GM19395 (cell line): ENCODE measurements at regions not wholly inside any gene's neighbourhood (a gene's known extent, or its start where the extent isn't known, plus 50 kb on each side); places are given as distances from the start of the nearest gene placed in this dataset.

Source experiments
- ATAC-seq: cut with Tn5 transposase; IDR thresholded peaks from one replicate; pipeline ENCODE4 v1.9.1; 2021; ENCODE audit warnings: mild to moderate bottlenecking, moderate library complexity; ENCODE audit not compliant: unreplicated experiment

- ATAC-seq: no peak
Measured at GRCh38 chr2:2935445-2936149, 442.0 kb downstream of the EIPR1 start.

DNA sequence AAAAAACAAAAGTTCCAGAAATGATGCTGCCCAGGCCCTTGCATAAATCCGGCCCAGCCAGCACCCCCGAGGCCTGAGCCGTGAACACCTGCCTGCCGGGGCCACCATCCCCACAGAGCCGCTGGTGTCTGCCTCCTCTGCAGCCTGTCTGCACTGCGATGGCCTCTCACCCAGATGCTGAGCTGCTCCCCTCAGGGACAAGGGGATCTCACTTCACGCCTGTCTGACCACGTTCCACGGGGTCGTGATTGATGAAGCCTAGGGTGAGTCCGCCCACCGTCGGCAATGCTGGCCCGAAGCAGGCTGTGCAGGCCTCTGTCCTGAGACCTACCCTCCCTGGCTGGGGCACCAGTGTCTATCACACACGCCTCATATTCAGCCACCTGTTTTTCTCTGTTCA is 444.2 kb downstream of the EIPR1 start:
- no peak for ATAC-seq

- no peak for ATAC-seq
Measured at GRCh38 chr2:2932692-2933305, 444.8 kb downstream of the EIPR1 start.

- ATAC-seq: no peak
Measured at GRCh38 chr2:2932189-2932588, 445.4 kb downstream of the EIPR1 start.

DNA sequence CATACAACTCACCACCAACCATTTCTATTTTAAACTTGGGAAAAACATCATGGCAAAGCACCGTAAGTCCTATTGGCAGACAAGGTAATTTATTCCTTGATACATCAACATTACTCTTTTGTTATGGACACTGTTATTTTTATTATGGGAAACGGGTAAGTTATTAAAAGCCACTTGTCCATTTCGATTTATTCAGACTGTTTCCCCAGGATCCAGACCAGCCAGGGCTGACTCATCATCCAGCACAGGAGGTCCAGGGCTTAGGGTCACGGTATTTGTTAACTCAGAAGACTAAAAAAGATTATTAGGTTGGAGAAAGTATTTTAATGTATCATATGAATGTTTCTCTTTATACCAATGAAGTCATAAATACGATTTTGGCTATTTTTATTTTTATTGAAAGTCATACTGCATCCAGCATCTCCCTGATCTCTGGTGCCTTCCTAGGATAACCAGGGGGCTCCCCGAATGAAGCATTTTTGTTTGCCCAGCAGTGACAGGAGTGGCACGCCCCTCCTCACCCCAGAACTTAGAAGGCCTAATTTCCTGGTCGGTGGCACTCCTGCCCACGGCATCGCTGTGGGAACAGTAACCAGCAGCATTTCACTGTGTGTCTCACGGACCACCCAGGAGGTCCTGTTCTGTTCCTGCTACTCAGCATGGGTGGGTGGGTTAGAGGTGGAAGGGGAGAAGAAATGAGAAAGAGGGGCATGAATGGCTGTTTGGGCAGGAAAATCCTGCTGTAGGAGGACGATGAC is 446.1 kb downstream of the EIPR1 start:
- ATAC-seq: no peak

GRCh38 chr2:2930841-2931240 is 446.8 kb downstream of the EIPR1 start:
- ATAC-seq: no peak

GRCh38 chr2:2926858-2927175 is 450.8 kb downstream of the EIPR1 start:
- ATAC-seq: peak; percentile 61

- ATAC-seq: peak; percentile 92
Measured at GRCh38 chr2:2926009-2926857, 451.4 kb downstream of the EIPR1 start.

GRCh38 chr2:2922156-2922555 is 455.5 kb downstream of the EIPR1 start:
- no peak for ATAC-seq

DNA sequence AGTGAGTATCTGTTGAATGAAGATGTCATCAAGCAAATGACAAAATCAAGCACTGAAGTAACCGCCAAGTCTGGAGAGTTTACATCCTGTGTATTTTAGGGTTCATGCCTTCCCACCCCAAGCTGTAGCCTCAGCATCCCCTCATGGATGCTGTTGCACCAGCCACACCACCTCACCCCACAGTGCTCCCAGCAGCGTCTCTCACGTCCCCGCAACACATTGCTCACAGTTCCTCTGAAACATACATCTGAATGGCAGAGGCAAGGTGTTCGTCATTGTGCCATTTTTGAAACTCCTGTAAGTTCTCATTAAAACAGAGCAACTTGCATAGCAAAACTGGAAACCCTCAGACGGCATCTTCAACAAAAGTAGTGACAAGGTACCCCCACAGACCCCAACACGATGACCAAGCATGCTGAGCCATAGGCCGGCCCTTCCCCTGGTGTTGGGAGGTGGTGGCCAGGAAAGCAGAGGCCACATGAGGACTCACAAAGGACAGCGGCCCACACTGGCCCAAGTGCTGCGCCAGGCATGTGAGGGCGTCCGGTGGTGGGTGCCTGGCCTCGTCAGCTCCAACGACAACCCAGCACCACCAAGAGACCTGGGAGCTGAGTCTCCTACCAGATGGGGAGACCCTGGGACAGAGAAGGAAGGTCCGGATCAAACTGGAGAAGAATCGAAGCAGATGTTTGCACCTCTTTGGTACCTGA is 456.5 kb downstream of the EIPR1 start:
- ATAC-seq: no peak

DNA sequence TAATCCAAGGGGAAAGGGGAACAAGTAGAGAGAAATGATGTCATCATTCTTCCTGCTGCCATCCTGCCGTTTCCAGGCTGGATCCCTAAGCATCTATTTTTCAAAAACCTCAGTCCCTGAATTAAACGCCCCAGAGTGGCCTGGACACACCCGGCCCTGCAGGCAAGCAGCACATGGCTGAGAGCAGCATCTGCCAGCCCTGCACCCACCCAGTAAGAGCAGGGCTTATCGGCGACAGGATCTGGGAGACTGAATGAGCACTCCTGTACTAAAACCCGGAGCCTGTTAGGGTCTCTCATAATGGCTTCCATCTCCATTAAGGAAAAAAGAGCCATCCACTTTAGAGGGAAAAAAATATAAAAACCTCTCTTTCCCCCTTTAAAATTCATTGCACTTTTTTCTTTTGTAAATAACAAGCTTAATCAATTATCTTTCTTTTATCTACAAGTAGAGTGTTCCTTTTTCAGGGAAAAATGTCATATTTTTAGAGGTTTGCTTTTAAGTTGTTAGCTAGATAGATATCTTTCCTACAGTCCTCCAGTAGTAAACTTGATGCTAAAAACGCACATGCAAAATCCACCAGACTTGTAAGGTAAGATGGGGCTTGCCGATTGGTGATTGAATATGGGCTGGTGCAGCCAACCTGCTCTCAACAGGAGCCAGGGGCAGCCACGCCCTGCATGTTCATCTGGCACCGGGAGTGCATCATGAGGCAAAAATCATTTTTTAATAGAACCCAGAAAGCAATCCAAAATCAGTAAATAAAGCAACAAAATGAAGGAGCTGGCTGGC is 457.8 kb downstream of the EIPR1 start:
- no peak for ATAC-seq

- ATAC-seq: no peak
Measured at GRCh38 chr2:2919026-2919425, 458.6 kb downstream of the EIPR1 start.

DNA sequence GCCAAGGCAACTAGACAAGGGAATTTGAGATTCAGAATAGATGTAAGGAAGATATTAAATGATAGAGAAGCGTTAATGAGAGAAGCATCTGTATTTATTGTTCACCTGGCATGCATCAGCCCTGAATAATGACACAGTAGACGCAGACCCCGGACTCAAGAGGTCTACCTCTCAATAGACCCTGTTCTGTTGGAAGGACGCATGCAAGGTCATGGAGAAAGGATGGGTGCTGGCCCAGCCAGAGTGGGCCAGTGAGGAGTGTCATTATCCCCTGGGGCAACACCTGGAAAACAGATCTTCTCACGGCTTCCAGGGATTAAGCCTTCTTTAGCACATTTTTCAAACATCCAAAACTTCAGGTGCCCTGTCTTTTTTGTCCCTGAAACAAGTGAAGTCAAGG is 461.0 kb downstream of the EIPR1 start:
- ATAC-seq: no peak

- ATAC-seq: no peak
Measured at GRCh38 chr2:2914252-2914651, 463.4 kb downstream of the EIPR1 start.

- no peak for ATAC-seq
Measured at GRCh38 chr2:2913601-2914120, 464.0 kb downstream of the EIPR1 start.

- ATAC-seq: no peak
Measured at GRCh38 chr2:2912731-2913130, 464.9 kb downstream of the EIPR1 start.

- ATAC-seq: no peak
Measured at GRCh38 chr2:2912293-2912692, 465.3 kb downstream of the EIPR1 start.

GRCh38 chr2:2910259-2910658 is 467.4 kb downstream of the EIPR1 start:
- ATAC-seq: no peak
